IPS-20b (cell line): ENCODE measurements at regions not wholly inside any gene's neighbourhood (a gene's known extent, or its start where the extent isn't known, plus 50 kb on each side); places are given as distances from the start of the nearest gene placed in this dataset.

Experiments
- H3K27ac ChIP-seq: one replicate; pipeline ENCODE4 v1.5.1; 2013; ENCODE audit warnings: low read length
- H3K27me3 ChIP-seq: 2 replicates; pipeline ENCODE4 v1.6.1; 2013; ENCODE audit warnings: mild to moderate bottlenecking, low read length, inconsistent platforms; ENCODE audit not compliant: insufficient read depth
- H3K36me3 ChIP-seq: 2 replicates; pipeline ENCODE4 v1.6.1; 2013; ENCODE audit warnings: low read depth, mild to moderate bottlenecking, inconsistent platforms, low read length, moderate library complexity; ENCODE audit not compliant: insufficient read depth
- H3K4me1 ChIP-seq: 2 replicates; pipeline ENCODE4 v1.6.1; 2013; ENCODE audit warnings: mild to moderate bottlenecking, control low read depth, inconsistent platforms, low read length, moderate library complexity; ENCODE audit not compliant: insufficient read depth
- H3K4me3 ChIP-seq: 2 replicates; pipeline ENCODE4 v1.5.1; 2013; ENCODE audit warnings: mild to moderate bottlenecking, low read length, inconsistent platforms
- H3K9ac ChIP-seq: 2 replicates; pipeline ENCODE4 v1.6.1; 2013; ENCODE audit warnings: low read depth, mild to moderate bottlenecking, inconsistent platforms, low read length, moderate library complexity
- H3K9me3 ChIP-seq: 2 replicates; pipeline ENCODE4 v1.6.1; 2013; ENCODE audit warnings: mild to moderate bottlenecking, low read depth, low read length, inconsistent platforms; ENCODE audit not compliant: insufficient read depth

DNA sequence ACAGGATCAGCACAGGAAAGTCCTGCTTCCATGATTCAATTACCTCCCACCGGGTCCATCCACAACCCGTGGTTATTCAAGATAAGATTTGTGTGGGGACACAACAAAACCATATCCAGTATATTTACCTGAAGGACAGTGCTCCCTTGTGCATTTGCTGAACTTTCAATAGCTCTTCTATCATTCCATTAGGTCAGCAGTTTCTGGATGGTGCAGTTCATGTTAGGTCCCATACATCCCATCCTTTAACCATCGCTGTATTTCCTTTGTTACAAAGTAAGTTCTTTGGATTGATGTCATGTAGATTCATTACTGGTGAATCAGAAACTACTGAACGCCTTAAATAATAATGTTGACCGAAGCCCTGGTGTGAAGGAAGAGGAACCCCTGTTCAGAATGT, 775.9 kb downstream of the TRIML1 start:
- H3K36me3 ChIP-seq: no peaks in the 10 kb centered on the region
- no peaks in the 10 kb centered on the region for H3K4me1 ChIP-seq
- H3K27me3 ChIP-seq: no peaks in the 10 kb centered on the region
- no peak overlapping the region for H3K4me3 ChIP-seq
- H3K27ac ChIP-seq: no peak overlapping the region
- H3K9ac ChIP-seq: no peak overlapping the region
- peaks cover 8% of the 10 kb centered on the region for H3K9me3 ChIP-seq

GRCh38 chr4:188918787-188919186, 779.5 kb downstream of the TRIML1 start:
- no peaks in the 10 kb centered on the region for H3K36me3 ChIP-seq
- H3K9ac ChIP-seq: no peak overlapping the region
- peaks cover 17% of the 10 kb centered on the region; the same call in 1 of the 2 replicates for H3K9me3 ChIP-seq
- no peaks in the 10 kb centered on the region for H3K4me1 ChIP-seq
- H3K27ac ChIP-seq: no peak overlapping the region
- no peaks in the 10 kb centered on the region for H3K27me3 ChIP-seq
- no peak overlapping the region for H3K4me3 ChIP-seq

- no peaks in the 10 kb centered on the region for H3K36me3 ChIP-seq
- H3K27me3 ChIP-seq: no peaks in the 10 kb centered on the region
- H3K27ac ChIP-seq: no peak overlapping the region
- H3K9me3 ChIP-seq: peaks cover 53% of the 10 kb centered on the region
- H3K9ac ChIP-seq: no peak overlapping the region
- H3K4me1 ChIP-seq: no peaks in the 10 kb centered on the region
- H3K4me3 ChIP-seq: no peak overlapping the region
Measured at GRCh38 chr4:188930822-188931221, 791.6 kb downstream of the TRIML1 start.

DNA sequence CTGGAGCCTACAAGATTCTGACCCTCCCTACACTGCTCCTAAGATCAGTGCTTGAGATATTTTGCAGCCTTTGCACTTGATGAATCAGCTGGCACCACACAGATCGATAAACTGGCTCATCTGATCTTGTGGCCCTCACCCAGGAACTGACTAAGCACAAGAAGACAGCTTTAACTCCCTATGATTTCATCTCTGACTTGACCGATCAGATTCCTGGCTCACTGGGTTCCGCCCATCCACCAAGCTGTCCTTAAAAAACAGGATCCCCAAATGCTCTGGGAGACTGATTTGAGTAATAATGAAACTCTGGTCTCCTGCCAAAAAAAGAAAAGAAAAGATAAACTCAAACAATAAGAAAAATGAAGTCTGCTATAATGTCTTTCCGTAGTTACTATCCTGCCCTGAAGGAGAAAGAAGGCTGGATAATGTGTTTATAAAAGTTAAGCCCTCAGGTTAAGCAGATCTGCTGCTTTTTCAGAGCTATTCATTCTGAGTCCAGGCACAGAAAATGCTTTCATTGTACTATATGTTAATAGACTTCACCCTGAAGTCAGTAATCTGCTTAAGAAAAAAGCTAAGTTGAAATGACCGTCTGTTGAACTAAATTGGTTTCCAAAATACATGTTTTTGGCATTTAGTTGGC, 795.2 kb downstream of the TRIML1 start:
- Histone ChIP-seq H3K4me3 (no peak overlapping the region), H3K36me3 (no peaks in the 10 kb centered on the region), H3K4me1 (no peaks in the 10 kb centered on the region), H3K27ac (no peak overlapping the region), H3K9ac (no peak overlapping the region), H3K9me3 (peaks cover 45% of the 10 kb centered on the region), H3K27me3 (no peaks in the 10 kb centered on the region)

GRCh38 chr4:188941524-188942119, 802.4 kb downstream of the TRIML1 start:
- Histone ChIP-seq H3K4me3 (no peak overlapping the region), H3K9me3 (no peaks in the 10 kb centered on the region), H3K27ac (no peak overlapping the region), H3K4me1 (no peaks in the 10 kb centered on the region), H3K27me3 (no peaks in the 10 kb centered on the region), H3K9ac (no peak overlapping the region), H3K36me3 (no peaks in the 10 kb centered on the region)

GRCh38 chr4:188942606-188943005, 803.4 kb downstream of the TRIML1 start:
- Histone ChIP-seq H3K27ac (no peak overlapping the region), H3K9ac (no peak overlapping the region), H3K9me3 (no peaks in the 10 kb centered on the region), H3K4me3 (no peak overlapping the region), H3K4me1 (no peaks in the 10 kb centered on the region), H3K27me3 (no peaks in the 10 kb centered on the region), H3K36me3 (no peaks in the 10 kb centered on the region)

DNA sequence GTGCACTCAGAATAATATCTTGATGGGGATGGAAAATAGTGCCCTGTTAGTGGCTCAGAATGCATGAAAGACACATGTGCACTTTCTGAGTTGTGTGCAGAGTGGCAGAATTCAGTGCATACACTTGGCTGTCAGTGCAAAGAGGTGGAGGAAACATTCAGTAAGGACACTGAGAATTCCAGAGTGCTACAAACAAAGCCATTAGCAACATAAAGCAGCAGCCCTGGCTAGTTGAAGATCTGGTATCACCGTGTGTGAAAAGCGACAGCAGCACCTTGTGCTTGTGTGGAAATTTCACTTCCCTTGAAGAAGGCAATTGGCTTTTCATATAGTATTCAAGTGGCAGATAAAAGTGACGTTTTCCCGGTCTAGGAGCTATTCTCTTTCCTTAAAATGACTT, 810.4 kb downstream of the TRIML1 start:
- no peaks in the 10 kb centered on the region for H3K36me3 ChIP-seq
- no peaks in the 10 kb centered on the region for H3K27me3 ChIP-seq
- no peak overlapping the region for H3K27ac ChIP-seq
- no peak overlapping the region; the same call in 1 of the 2 replicates for H3K9ac ChIP-seq
- H3K4me3 ChIP-seq: no peak overlapping the region
- H3K9me3 ChIP-seq: no peaks in the 10 kb centered on the region
- H3K4me1 ChIP-seq: peaks cover 9% of the 10 kb centered on the region; the same call in 1 of the 2 replicates

DNA sequence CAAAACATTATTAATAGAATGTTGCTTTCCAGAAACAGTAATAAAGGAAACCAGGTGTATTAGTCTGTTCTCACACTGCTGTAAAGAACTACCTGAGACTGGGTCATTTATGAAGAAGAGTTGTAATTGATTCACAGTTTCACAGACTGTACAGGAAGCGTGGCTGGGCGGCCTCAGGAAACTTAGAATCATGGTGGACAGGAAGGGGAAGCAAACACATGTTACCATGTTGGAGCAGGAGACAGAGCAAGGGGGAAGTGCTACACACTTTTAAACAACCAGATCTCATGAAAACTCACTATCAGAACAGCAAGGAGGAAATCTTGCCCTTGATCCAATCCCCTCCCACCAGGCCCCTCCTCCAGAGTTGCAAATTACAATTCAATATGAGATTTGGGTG, 815.8 kb downstream of the TRIML1 start:
- Histone ChIP-seq H3K27me3 (no peaks in the 10 kb centered on the region), H3K27ac (no peak overlapping the region), H3K36me3 (no peaks in the 10 kb centered on the region), H3K9me3 (no peaks in the 10 kb centered on the region), H3K4me1 (peaks cover under 1% of the 10 kb centered on the region; the same call in 1 of the 2 replicates), H3K9ac (no peak overlapping the region), H3K4me3 (no peak overlapping the region)

GRCh38 chr4:188956566-188956965, 817.3 kb downstream of the TRIML1 start:
- Histone ChIP-seq H3K27me3 (no peaks in the 10 kb centered on the region), H3K9me3 (no peaks in the 10 kb centered on the region), H3K9ac (no peak overlapping the region), H3K4me1 (no peaks in the 10 kb centered on the region), H3K27ac (no peak overlapping the region), H3K36me3 (no peaks in the 10 kb centered on the region), H3K4me3 (no peak overlapping the region)

DNA sequence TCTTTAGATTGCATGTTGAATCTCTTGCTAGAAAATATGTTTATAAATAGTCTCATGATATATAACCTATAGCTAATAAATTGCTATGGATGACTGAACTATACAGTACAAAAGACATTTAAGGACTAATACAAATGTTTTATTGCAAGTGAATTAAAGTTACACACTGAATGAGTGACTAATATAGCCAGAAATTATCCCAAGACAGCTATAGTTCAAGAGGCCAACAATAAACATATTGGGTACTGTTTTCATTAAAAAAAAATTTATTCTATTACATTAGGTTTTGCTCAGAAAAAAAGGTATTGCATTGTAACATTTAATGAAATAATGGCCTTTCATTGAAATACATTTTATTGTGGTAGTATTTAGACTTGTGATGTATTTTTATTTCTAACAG, 819.1 kb downstream of the TRIML1 start:
- Histone ChIP-seq H3K36me3 (no peaks in the 10 kb centered on the region), H3K9me3 (no peaks in the 10 kb centered on the region), H3K9ac (no peak overlapping the region), H3K4me1 (no peaks in the 10 kb centered on the region), H3K4me3 (no peak overlapping the region), H3K27ac (no peak overlapping the region), H3K27me3 (no peaks in the 10 kb centered on the region)

DNA sequence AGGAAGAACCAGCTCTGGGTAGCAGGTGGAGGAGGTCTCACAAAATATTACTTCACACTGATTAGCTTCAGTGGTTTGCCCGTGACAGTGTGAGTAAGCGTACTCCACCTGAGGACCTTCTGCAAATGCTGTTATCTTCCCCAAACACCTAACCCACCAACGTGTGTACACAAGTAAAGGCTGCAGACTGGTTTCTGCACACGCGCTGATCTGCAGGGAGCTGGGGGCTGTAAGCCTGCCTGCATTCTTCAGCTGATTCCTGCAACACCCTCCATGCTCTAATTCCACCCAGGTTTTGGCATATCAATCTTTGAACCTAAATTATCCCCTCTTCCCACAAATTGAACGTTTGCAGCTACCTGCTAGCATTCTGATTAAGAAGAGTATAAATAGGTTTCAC, 820.2 kb downstream of the TRIML1 start:
- no peak overlapping the region for H3K9ac ChIP-seq
- no peaks in the 10 kb centered on the region for H3K9me3 ChIP-seq
- H3K27ac ChIP-seq: no peak overlapping the region
- H3K4me1 ChIP-seq: no peaks in the 10 kb centered on the region
- H3K4me3 ChIP-seq: no peak overlapping the region
- H3K36me3 ChIP-seq: no peaks in the 10 kb centered on the region
- no peaks in the 10 kb centered on the region for H3K27me3 ChIP-seq

GRCh38 chr4:188960411-188961093, 821.3 kb downstream of the TRIML1 start:
- Histone ChIP-seq H3K27ac (no peak overlapping the region), H3K36me3 (no peaks in the 10 kb centered on the region), H3K27me3 (no peaks in the 10 kb centered on the region), H3K9me3 (no peaks in the 10 kb centered on the region), H3K9ac (no peak overlapping the region), H3K4me1 (no peaks in the 10 kb centered on the region), H3K4me3 (no peak overlapping the region)
